CD4-positive, alpha-beta T cell (primary cell): ENCODE measurements at regions not wholly inside any gene's neighbourhood (a gene's known extent, or its start where the extent isn't known, plus 50 kb on each side); places are given as distances from the start of the nearest gene placed in this dataset.

Experiments used
- ATAC-seq: fragments of 200-7000 bp; cut with Tn5 transposase; one replicate; pipeline ENCODE4 v1.10.0; 2022; ENCODE audit warnings: mild to moderate bottlenecking; ENCODE audit not compliant: poor library complexity
- CTCF ChIA-PET: fragments of 350-600 bp; sonication (Branson Sonifier 250); formaldehyde crosslinking; loops from one replicate; lab custom pipeline; 2021; ENCODE audit warnings: antibody characterized with exemption, inconsistent platforms; lab: Charles Lee
- POLR2A ChIA-PET: fragments of 350-600 bp; sonication (Branson Sonifier 250); formaldehyde crosslinking; loops from one replicate; lab custom pipeline; 2021; ENCODE audit warnings: antibody characterized with exemption, inconsistent platforms; lab: Charles Lee
- DNase-seq, 14 experiments: peaks; one replicate each; pipeline ENCODE4 v3.0.0-alpha.2; 2013 to 2020; ENCODE audit warnings: mixed read lengths in 2 of 14
- H3K27ac ChIP-seq, 2 donors: one replicate each; pipeline versions ENCODE4 v1.5.1 to v1.7.0; 2013; ENCODE audit warnings: low read length in 2 of 2, low read depth in 1 of 2, mild to moderate bottlenecking in 1 of 2
- H3K27me3 ChIP-seq, 2 experiments: 1 replicate in 1 of 2; 2 replicates in 1 of 2; pipeline versions ENCODE4 v1.6.1 to v1.7.0; 2013; ENCODE audit warnings: low read length in 2 of 2, control low read depth in 1 of 2, mild to moderate bottlenecking in 1 of 2, moderate library complexity in 1 of 2; ENCODE audit not compliant: insufficient read depth in 2 of 2, control insufficient read depth in 1 of 2
- H3K36me3 ChIP-seq: one replicate; pipeline ENCODE4 v1.6.1; 2013; ENCODE audit warnings: low read length, control low read depth; ENCODE audit not compliant: insufficient read depth
- H3K4me1 ChIP-seq: one replicate; pipeline ENCODE4 v1.6.1; 2013; ENCODE audit warnings: low read length, control low read depth; ENCODE audit not compliant: insufficient read depth
- H3K4me3 ChIP-seq: one replicate; pipeline ENCODE4 v1.5.1; 2013; ENCODE audit warnings: mild to moderate bottlenecking, low read length, moderate library complexity
- H3K9me3 ChIP-seq, 2 experiments: 1 replicate in 1 of 2; 2 replicates in 1 of 2; pipeline versions ENCODE4 v1.6.1 to v1.7.0; 2013; ENCODE audit warnings: low read length in 2 of 2, mild to moderate bottlenecking in 2 of 2, control low read depth in 1 of 2, moderate library complexity in 1 of 2; ENCODE audit not compliant: control insufficient read depth in 1 of 2, insufficient read depth in 1 of 2
- H3K27ac Mint-ChIP-seq: one replicate; pipeline ENCODE4 v1.8.0; 2020; ENCODE audit warnings: mixed read lengths
- H3K27me3 Mint-ChIP-seq: one replicate; pipeline ENCODE4 v1.8.0; 2021; ENCODE audit warnings: mixed read lengths
- H3K36me3 Mint-ChIP-seq: one replicate; pipeline ENCODE4 v1.8.0; 2021; ENCODE audit warnings: low read depth, mixed read lengths
- H3K4me1 Mint-ChIP-seq: one replicate; pipeline ENCODE4 v1.8.0; 2021; ENCODE audit warnings: low read depth, mixed read lengths
- H3K4me3 Mint-ChIP-seq: one replicate; pipeline ENCODE4 v1.8.0; 2020; ENCODE audit warnings: mild to moderate bottlenecking, mixed read lengths
- H3K9me3 Mint-ChIP-seq: one replicate; pipeline ENCODE4 v1.8.0; 2020; ENCODE audit warnings: mixed read lengths
- CTCF ChIP-seq: fragments of 200-600 bp; IDR thresholded peaks from one replicate; pipeline ENCODE4 v1.8.0; 2022; ENCODE audit warnings: antibody characterized with exemption, mild to moderate bottlenecking
- intact Hi-C, 2 experiments: fragments of 100-400 bp; cut with DNase I in 1 of 2; cut with micrococcal nuclease in 1 of 2; formaldehyde crosslinking; loops; one replicate each; pipeline versions ENCODE4 v1.15.1 to v1.9.0; 2023 to 2025; cut with DNase I, micrococcal nuclease

GRCh38 chr11:111119751-111120150 is 125.8 kb upstream of the POU2AF2 start:
- Histone ChIP-seq H3K9me3 (no peaks in the 10 kb centered on the region), H3K36me3 (no peaks in the 10 kb centered on the region), H3K4me1 (no peaks in the 10 kb centered on the region), H3K27me3 (peaks cover 0 to 2% of the 10 kb centered on the region in 2 experiments), H3K4me3 (no peak overlapping the region), H3K27ac (no peak overlapping the region)
- TF ChIP-seq CTCF = no peak
- H3K9me3 Mint-ChIP-seq = no peaks in the 10 kb centered on the region
- no peak overlapping the region for H3K4me3 Mint-ChIP-seq
- H3K36me3 Mint-ChIP-seq = no peaks in the 10 kb centered on the region
- intact Hi-C loops = no loop called here
- no peak overlapping the region for H3K27ac Mint-ChIP-seq
- ChIA-PET POLR2A (no interaction called here), CTCF (no interaction called here)
- no peaks in the 10 kb centered on the region for H3K4me1 Mint-ChIP-seq
- DNase-seq = no peak
- ATAC-seq = no peak
- H3K27me3 Mint-ChIP-seq = no peaks in the 10 kb centered on the region

- DNase-seq (no peak), ATAC-seq (no peak)
- intact Hi-C loops = no loop called here
- CTCF ChIA-PET = no interaction called here
- Histone ChIP-seq H3K4me1 (no peaks in the 10 kb centered on the region), H3K4me3 (no peak overlapping the region), H3K27ac (no peak overlapping the region), H3K9me3 (no peaks in the 10 kb centered on the region), H3K27me3 (no peaks in the 10 kb centered on the region), H3K36me3 (no peaks in the 10 kb centered on the region)
- no peaks in the 10 kb centered on the region for H3K9me3 Mint-ChIP-seq
- TF ChIP-seq CTCF = no peak
- H3K27ac Mint-ChIP-seq = no peak overlapping the region
- H3K27me3 Mint-ChIP-seq = no peaks in the 10 kb centered on the region
- H3K36me3 Mint-ChIP-seq = no peaks in the 10 kb centered on the region
- H3K4me3 Mint-ChIP-seq = no peak overlapping the region
- no peaks in the 10 kb centered on the region for H3K4me1 Mint-ChIP-seq
- POLR2A ChIA-PET = no interaction called here
Observed at GRCh38 chr11:111115890-111116289, 129.6 kb upstream of the POU2AF2 start.

- Histone ChIP-seq H3K4me3 (no peak overlapping the region), H3K4me1 (no peaks in the 10 kb centered on the region), H3K27ac (no peak overlapping the region), H3K27me3 (no peaks in the 10 kb centered on the region), H3K9me3 (no peaks in the 10 kb centered on the region), H3K36me3 (no peaks in the 10 kb centered on the region)
- DNase-seq = no peak
- intact Hi-C loops = no loop called here
- Mint-ChIP-seq H3K27me3 (no peaks in the 10 kb centered on the region), H3K36me3 (no peaks in the 10 kb centered on the region), H3K4me3 (no peak overlapping the region), H3K4me1 (no peaks in the 10 kb centered on the region), H3K9me3 (no peaks in the 10 kb centered on the region), H3K27ac (no peak overlapping the region)
- ChIA-PET POLR2A (no interaction called here), CTCF (interaction anchor here (1.0 kb wide), 1 partner anchor 11 kb away, joined by 3 read pairs; no protein-coding TSS in a partner anchor)
- ATAC-seq = no peak
- TF ChIP-seq CTCF = no peak
Observed at GRCh38 chr11:111114091-111114490, 131.4 kb upstream of the POU2AF2 start.
